Panc1 (cell line): ENCODE measurements at regions not wholly inside any gene's neighbourhood (a gene's known extent, or its start where the extent isn't known, plus 50 kb on each side); places are given as distances from the start of the nearest gene placed in this dataset.

Experiments
- ATAC-seq: fragments of 200-7000 bp; cut with Tn5 transposase; 2 replicates; pipeline ENCODE4 v1.9.1; 2020; ENCODE audit warnings: mild to moderate bottlenecking, moderate library complexity
- BruUV-seq: library from RNA; stranded (reverse); fragments of 400-500 nt; replicated peaks from 2 replicates; lab custom pipeline; 2021; lab: Mats Ljungman, UMichigan
- CTCF ChIA-PET: fragments of 300-600 bp; sonication (Branson Sonifier 250); formaldehyde crosslinking; loops from one replicate; lab custom pipeline; 2022; ENCODE audit warnings: antibody characterized with exemption; lab: Charles Lee
- POLR2A ChIA-PET: fragments of 300-600 bp; sonication (Branson Sonifier 250); formaldehyde crosslinking; loops from one replicate; lab custom pipeline; 2022; ENCODE audit warnings: antibody characterized with exemption; lab: Charles Lee
- DNase-seq: peaks from one replicate; pipeline ENCODE4 v3.0.0-alpha.2; 2010; ENCODE audit warnings: low read depth, low spot score
- H3K27ac ChIP-seq: 2 replicates; pipeline ENCODE4 v1.5.1; 2011; ENCODE audit warnings: mild to moderate bottlenecking, low read length, inconsistent platforms
- H3K27me3 ChIP-seq: fragments of 200-500 bp; sonication (Bioruptor generic); 2 replicates; pipeline ENCODE4 v1.6.0; 2014; ENCODE audit warnings: low read length, inconsistent platforms; ENCODE audit not compliant: control insufficient read depth, insufficient read depth
- H3K36me3 ChIP-seq: fragments of 200-500 bp; sonication (Bioruptor generic); 2 replicates; pipeline ENCODE4 v1.5.1; 2014; ENCODE audit warnings: inconsistent platforms, mild to moderate bottlenecking, low read length, moderate library complexity; ENCODE audit not compliant: control insufficient read depth, insufficient read depth
- H3K4me1 ChIP-seq: 2 replicates; pipeline ENCODE4 v1.5.1; 2011; ENCODE audit warnings: inconsistent platforms, mild to moderate bottlenecking, low read length, moderate library complexity; ENCODE audit not compliant: control insufficient read depth, insufficient read depth
- H3K4me3 ChIP-seq, 2 experiments: 2 replicates each; pipeline ENCODE4 v1.5.1; 2011 to 2012; ENCODE audit warnings: low read depth in 2 of 2, low read length in 2 of 2, mild to moderate bottlenecking in 2 of 2, inconsistent platforms in 1 of 2, moderate library complexity in 1 of 2
- H3K9me3 ChIP-seq: fragments of 200-500 bp; sonication (Bioruptor generic); 2 replicates; pipeline ENCODE4 v1.5.1; 2014; ENCODE audit warnings: low read depth, mild to moderate bottlenecking, inconsistent platforms, low read length, moderate library complexity; ENCODE audit not compliant: control insufficient read depth, insufficient read depth
- POLR2AphosphoS5 ChIP-seq: IDR thresholded peaks from 2 replicates; pipeline ENCODE4 v1.6.1; 2012; ENCODE audit warnings: mild to moderate bottlenecking, low read depth, low read length, moderate library complexity
- SIN3A ChIP-seq: IDR thresholded peaks from 2 replicates; pipeline ENCODE4 v1.6.1; 2012; ENCODE audit warnings: low read depth, mild to moderate bottlenecking, low read length, moderate library complexity, borderline replicate concordance; ENCODE audit not compliant: insufficient read depth
- TCF7L2 ChIP-seq: IDR thresholded peaks from 2 replicates; pipeline ENCODE4 v1.6.1; 2011; ENCODE audit warnings: mild to moderate bottlenecking, low read depth, low read length, inconsistent platforms
- in situ Hi-C: cut with HindIII; loops from 2 replicates; pipeline ENCODE4 v1.10.0; 2016; ENCODE audit warnings: low sequenced_read_pairs, low pct_unique_long_range_greater_than_20kb
- intact Hi-C: fragments of 100-400 bp; cut with micrococcal nuclease; formaldehyde crosslinking; loops from one replicate; pipeline ENCODE4 v1.10.0; 2022; ENCODE audit not compliant: unreplicated experiment
- TF ChIP-seq, protein P1 (sequence below): fragments of 450-650 bp; IDR thresholded peaks from 2 replicates; pipeline ENCODE4 v1.5.1; 2017; ENCODE audit warnings: mild to moderate bottlenecking
- TF ChIP-seq, protein P2 (sequence below), 2 experiments: IDR thresholded peaks; 2 replicates each; pipeline ENCODE4 v1.6.1; 2011 to 2012; ENCODE audit warnings: low read depth in 2 of 2, control low read depth in 1 of 2, low read length in 1 of 2, mild to moderate bottlenecking in 1 of 2, moderate library complexity in 1 of 2; ENCODE audit not compliant: insufficient read depth in 1 of 2

DNA sequence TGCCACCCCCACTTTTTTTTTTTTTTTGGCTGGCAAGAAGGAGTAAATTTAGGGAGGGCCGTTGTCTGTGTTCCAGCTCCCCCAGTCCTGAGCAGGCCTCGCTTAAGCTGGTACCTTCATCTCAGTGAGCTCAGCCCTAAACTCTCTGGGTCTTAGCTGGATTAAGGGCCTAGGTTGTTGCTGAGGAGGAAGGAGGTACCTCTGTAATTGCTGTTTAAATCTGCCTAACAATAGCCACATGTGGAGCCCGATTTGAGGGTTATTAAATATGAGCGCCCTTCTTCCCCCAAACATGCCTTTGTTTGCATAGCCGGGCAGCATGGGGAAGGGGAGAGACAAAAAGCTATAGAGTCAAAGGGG, 179.0 kb upstream of the PITX1 start:
- no TSS peak for BruUV-seq
- ATAC-seq (no peak), DNase-seq (no peak)
- CTCF ChIA-PET = interaction anchor here (0.6 to 1.7 kb wide), 2 partner anchors 9 to 53 kb away, joined by 5 to 7 read pairs; no protein-coding TSS in a partner anchor
- in situ Hi-C loops = no loop called here
- H3K27me3 ChIP-seq = no peaks in the 10 kb centered on the region
- intact Hi-C loops = no loop called here
- no peaks in the 10 kb centered on the region for H3K9me3 ChIP-seq
- TF ChIP-seq, protein P1, sequence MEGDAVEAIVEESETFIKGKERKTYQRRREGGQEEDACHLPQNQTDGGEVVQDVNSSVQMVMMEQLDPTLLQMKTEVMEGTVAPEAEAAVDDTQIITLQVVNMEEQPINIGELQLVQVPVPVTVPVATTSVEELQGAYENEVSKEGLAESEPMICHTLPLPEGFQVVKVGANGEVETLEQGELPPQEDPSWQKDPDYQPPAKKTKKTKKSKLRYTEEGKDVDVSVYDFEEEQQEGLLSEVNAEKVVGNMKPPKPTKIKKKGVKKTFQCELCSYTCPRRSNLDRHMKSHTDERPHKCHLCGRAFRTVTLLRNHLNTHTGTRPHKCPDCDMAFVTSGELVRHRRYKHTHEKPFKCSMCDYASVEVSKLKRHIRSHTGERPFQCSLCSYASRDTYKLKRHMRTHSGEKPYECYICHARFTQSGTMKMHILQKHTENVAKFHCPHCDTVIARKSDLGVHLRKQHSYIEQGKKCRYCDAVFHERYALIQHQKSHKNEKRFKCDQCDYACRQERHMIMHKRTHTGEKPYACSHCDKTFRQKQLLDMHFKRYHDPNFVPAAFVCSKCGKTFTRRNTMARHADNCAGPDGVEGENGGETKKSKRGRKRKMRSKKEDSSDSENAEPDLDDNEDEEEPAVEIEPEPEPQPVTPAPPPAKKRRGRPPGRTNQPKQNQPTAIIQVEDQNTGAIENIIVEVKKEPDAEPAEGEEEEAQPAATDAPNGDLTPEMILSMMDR = no peak
- TF ChIP-seq, protein P2, sequence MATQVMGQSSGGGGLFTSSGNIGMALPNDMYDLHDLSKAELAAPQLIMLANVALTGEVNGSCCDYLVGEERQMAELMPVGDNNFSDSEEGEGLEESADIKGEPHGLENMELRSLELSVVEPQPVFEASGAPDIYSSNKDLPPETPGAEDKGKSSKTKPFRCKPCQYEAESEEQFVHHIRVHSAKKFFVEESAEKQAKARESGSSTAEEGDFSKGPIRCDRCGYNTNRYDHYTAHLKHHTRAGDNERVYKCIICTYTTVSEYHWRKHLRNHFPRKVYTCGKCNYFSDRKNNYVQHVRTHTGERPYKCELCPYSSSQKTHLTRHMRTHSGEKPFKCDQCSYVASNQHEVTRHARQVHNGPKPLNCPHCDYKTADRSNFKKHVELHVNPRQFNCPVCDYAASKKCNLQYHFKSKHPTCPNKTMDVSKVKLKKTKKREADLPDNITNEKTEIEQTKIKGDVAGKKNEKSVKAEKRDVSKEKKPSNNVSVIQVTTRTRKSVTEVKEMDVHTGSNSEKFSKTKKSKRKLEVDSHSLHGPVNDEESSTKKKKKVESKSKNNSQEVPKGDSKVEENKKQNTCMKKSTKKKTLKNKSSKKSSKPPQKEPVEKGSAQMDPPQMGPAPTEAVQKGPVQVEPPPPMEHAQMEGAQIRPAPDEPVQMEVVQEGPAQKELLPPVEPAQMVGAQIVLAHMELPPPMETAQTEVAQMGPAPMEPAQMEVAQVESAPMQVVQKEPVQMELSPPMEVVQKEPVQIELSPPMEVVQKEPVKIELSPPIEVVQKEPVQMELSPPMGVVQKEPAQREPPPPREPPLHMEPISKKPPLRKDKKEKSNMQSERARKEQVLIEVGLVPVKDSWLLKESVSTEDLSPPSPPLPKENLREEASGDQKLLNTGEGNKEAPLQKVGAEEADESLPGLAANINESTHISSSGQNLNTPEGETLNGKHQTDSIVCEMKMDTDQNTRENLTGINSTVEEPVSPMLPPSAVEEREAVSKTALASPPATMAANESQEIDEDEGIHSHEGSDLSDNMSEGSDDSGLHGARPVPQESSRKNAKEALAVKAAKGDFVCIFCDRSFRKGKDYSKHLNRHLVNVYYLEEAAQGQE (IDR thresholded peaks at IDR 0.05; ENCODE audit: insufficient read depth in 1 of 2, low read depth in 2 of 2, low read length in 1 of 2) = no peak
- TF ChIP-seq SIN3A = no peak
- no peak for TF ChIP-seq POLR2AphosphoS5
- TF ChIP-seq TCF7L2 = no peak
- no peak overlapping the region for H3K4me3 ChIP-seq
- no peaks in the 10 kb centered on the region; the same call in 1 of the 2 replicates for H3K4me1 ChIP-seq
- H3K27ac ChIP-seq = no peak overlapping the region
- no peaks in the 10 kb centered on the region for H3K36me3 ChIP-seq
- POLR2A ChIA-PET = interaction anchor here (0.6 kb wide), 1 partner anchor 330 kb away, joined by 16 read pairs; no protein-coding TSS in a partner anchor

DNA sequence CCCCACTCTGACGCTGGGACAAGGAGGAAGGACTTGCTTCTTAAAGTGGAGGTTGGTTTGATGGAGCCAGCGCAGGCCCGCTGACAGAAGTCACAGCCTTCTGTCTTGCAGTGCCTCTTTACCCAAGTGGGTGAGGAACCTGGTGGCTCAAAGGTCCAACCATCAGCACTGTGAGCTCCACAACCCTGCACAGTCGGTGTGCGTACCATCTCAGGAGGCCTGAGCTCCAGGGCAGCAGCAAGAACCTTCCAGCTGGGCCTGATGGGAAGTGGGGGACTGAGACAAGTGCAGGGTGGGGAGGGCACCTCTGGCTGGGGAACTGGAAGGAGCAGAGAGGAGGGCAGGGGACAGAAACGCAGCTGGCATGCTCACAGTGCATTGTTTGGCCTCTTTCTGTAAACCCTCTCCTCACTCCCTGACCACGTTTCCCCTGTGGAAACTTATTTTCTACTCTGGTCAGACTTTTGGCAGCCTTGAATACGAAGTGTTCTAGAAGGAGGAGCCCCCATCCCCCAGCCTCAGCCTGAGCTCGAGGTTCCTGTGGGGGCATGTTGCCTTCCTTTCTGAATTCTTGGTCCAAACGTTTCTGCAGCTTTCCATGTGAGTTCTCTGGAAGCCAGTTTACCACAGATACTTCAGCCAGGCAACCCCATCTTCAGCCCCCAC, 178.5 kb upstream of the PITX1 start:
- intact Hi-C loops = no loop called here
- POLR2A ChIA-PET = interaction anchor here (0.6 kb wide), 1 partner anchor 329 kb away, joined by 16 read pairs; no protein-coding TSS in a partner anchor

More for the DNA sequence above, 178.5 kb upstream of the PITX1 start:
- in situ Hi-C loops = no loop called here
- Histone ChIP-seq H3K27ac (no peak overlapping the region), H3K27me3 (no peaks in the 10 kb centered on the region), H3K36me3 (no peaks in the 10 kb centered on the region), H3K4me1 (no peaks in the 10 kb centered on the region; the same call in 1 of the 2 replicates), H3K9me3 (no peaks in the 10 kb centered on the region), H3K4me3 (no peak overlapping the region)
- TF ChIP-seq POLR2AphosphoS5 = no peak
- TF ChIP-seq, protein P1 = no peak
- TF ChIP-seq TCF7L2 = no peak
- no peak for TF ChIP-seq SIN3A
- TF ChIP-seq, protein P2 (IDR thresholded peaks at IDR 0.05; ENCODE audit: insufficient read depth in 1 of 2, low read depth in 2 of 2, low read length in 1 of 2) = no peak
- no peak for DNase-seq
- no peak for ATAC-seq
- CTCF ChIA-PET = interaction anchor here (0.6 to 1.7 kb wide), 2 partner anchors 9 to 53 kb away, joined by 5 to 7 read pairs; no protein-coding TSS in a partner anchor
- BruUV-seq = no TSS peak
